DMS53 treated with DMSO at 0.1 percent for 48 hours (cell line): ENCODE measurements at regions not wholly inside any gene's neighbourhood (a gene's known extent, or its start where the extent isn't known, plus 50 kb on each side); places are given as distances from the start of the nearest gene placed in this dataset.
"Not testable (repeated sequence)": the region's sequence is repeated elsewhere in the genome, so short reads cannot be mapped to it uniquely, and the experiment has no call there.

Experiments
- DNase-seq: peaks from one replicate; lab custom pipeline; 2025; ENCODE audit not compliant: unreplicated experiment; lab: John Stamatoyannopoulos, UW

GRCh38 chr11:71334191-71334590 is 81.8 kb upstream of the SHANK2 start:
- no peak for DNase-seq

GRCh38 chr11:71333473-71333872 is 81.1 kb upstream of the SHANK2 start:
- DNase-seq, result no peak

GRCh38 chr11:71332447-71332846 is 80.1 kb upstream of the SHANK2 start:
- no peak for DNase-seq

GRCh38 chr11:71332046-71332445 is 79.7 kb upstream of the SHANK2 start:
- no peak for DNase-seq

- no peak for DNase-seq
Observed at GRCh38 chr11:71331631-71332030, 79.3 kb upstream of the SHANK2 start.

- DNase-seq, result no peak
Observed at GRCh38 chr11:71330996-71331395, 78.6 kb upstream of the SHANK2 start.

GRCh38 chr11:71330349-71330748 is 78.0 kb upstream of the SHANK2 start:
- DNase-seq, result no peak

GRCh38 chr11:71329786-71330185 is 77.4 kb upstream of the SHANK2 start:
- no peak for DNase-seq

GRCh38 chr11:71329165-71329510 is 76.8 kb upstream of the SHANK2 start:
- no peak for DNase-seq

GRCh38 chr11:71327156-71328085 is 75.0 kb upstream of the SHANK2 start:
- DNase-seq, result no peak

- no peak for DNase-seq
Observed at GRCh38 chr11:71326328-71326940, 74.1 kb upstream of the SHANK2 start.

GRCh38 chr11:71325418-71326327 is 73.3 kb upstream of the SHANK2 start:
- no peak for DNase-seq

GRCh38 chr11:71324788-71325417 is 72.5 kb upstream of the SHANK2 start:
- DNase-seq, result no peak

- no peak for DNase-seq
Observed at GRCh38 chr11:71323876-71324526, 71.6 kb upstream of the SHANK2 start.

GRCh38 chr11:71322861-71323582 is 70.6 kb upstream of the SHANK2 start:
- no peak for DNase-seq

- DNase-seq, result no peak
Observed at GRCh38 chr11:71322192-71322735, 69.9 kb upstream of the SHANK2 start.

GRCh38 chr11:71321433-71322191 is 69.2 kb upstream of the SHANK2 start:
- no peak for DNase-seq

GRCh38 chr11:71316701-71317100 is 64.3 kb upstream of the SHANK2 start:
- DNase-seq, result no peak

- DNase-seq, result not testable (repeated sequence)
Observed at GRCh38 chr11:71312616-71313015, 60.2 kb upstream of the SHANK2 start.
